Fibroblast of upper back skin (primary cell): ENCODE measurements at regions not wholly inside any gene's neighbourhood (a gene's known extent, or its start where the extent isn't known, plus 50 kb on each side); places are given as distances from the start of the nearest gene placed in this dataset.
"Not testable (repeated sequence)": the region's sequence is repeated elsewhere in the genome, so short reads cannot be mapped to it uniquely, and the experiment has no call there.

Experiments used
- DNase-seq: peaks from one replicate; pipeline ENCODE4 v3.0.0-alpha.2; 2013

GRCh38 chrX:7372825-7373525 lies 225.0 kb upstream of the PUDP start:
- peak; percentile 4 for DNase-seq

- no peak for DNase-seq
Observed at GRCh38 chrX:7362111-7362510, 214.2 kb upstream of the PUDP start.

- DNase-seq: peak; percentile 6
Observed at GRCh38 chrX:7351926-7352325, 204.0 kb upstream of the PUDP start.

GRCh38 chrX:7347465-7347864 lies 199.5 kb upstream of the PUDP start:
- no peak for DNase-seq

- peak; percentile 5 for DNase-seq
Observed at GRCh38 chrX:7346021-7346420, 198.1 kb upstream of the PUDP start.

GRCh38 chrX:7343181-7343580 lies 195.2 kb upstream of the PUDP start:
- no peak for DNase-seq

- DNase-seq: not testable (repeated sequence)
Observed at GRCh38 chrX:7335816-7336362, 187.9 kb upstream of the PUDP start.

GRCh38 chrX:7334253-7334935 lies 186.4 kb upstream of the PUDP start:
- peak; percentile 82 for DNase-seq

GRCh38 chrX:7330971-7331746 lies 183.2 kb upstream of the PUDP start:
- DNase-seq: peak; percentile 88

- DNase-seq: peak; percentile 32
Observed at GRCh38 chrX:7330556-7330955, 182.6 kb upstream of the PUDP start.

- no peak for DNase-seq
Observed at GRCh38 chrX:7318661-7319060, 170.7 kb upstream of the PUDP start.

GRCh38 chrX:7318241-7318640 lies 170.3 kb upstream of the PUDP start:
- peak; percentile 16 for DNase-seq

GRCh38 chrX:7316887-7317286 lies 168.9 kb upstream of the PUDP start:
- peak; percentile 43 for DNase-seq

- peak; percentile 3 for DNase-seq
Observed at GRCh38 chrX:7316280-7316679, 168.3 kb upstream of the PUDP start.

- no peak for DNase-seq
Observed at GRCh38 chrX:7314425-7314824, 166.5 kb upstream of the PUDP start.

- no peak for DNase-seq
Observed at GRCh38 chrX:7307720-7308119, 159.8 kb upstream of the PUDP start.

GRCh38 chrX:7294483-7294882 lies 146.5 kb upstream of the PUDP start:
- no peak for DNase-seq

- peak; percentile 36 for DNase-seq
Observed at GRCh38 chrX:7286168-7286837, 138.3 kb upstream of the PUDP start.

- no peak for DNase-seq
Observed at GRCh38 chrX:7285765-7286164, 137.8 kb upstream of the PUDP start.

- no peak for DNase-seq
Observed at GRCh38 chrX:7283741-7284140, 135.8 kb upstream of the PUDP start.

GRCh38 chrX:7280520-7280919 lies 132.6 kb upstream of the PUDP start:
- DNase-seq: no peak

- DNase-seq: no peak
Observed at GRCh38 chrX:7272346-7272745, 124.4 kb upstream of the PUDP start.

- DNase-seq: no peak
Observed at GRCh38 chrX:7270933-7271332, 123.0 kb upstream of the PUDP start.
